Osteocyte (in vitro differentiated cells): ENCODE measurements at regions not wholly inside any gene's neighbourhood (a gene's known extent, or its start where the extent isn't known, plus 50 kb on each side); places are given as distances from the start of the nearest gene placed in this dataset.
A peak's percentile ranks its signal among the peaks of the same experiment; 100 is the strongest.

Experiments
- DNase-seq: peaks from one replicate; pipeline ENCODE4 v3.0.0; 2021; ENCODE audit warnings: mixed read lengths; ENCODE audit not compliant: unreplicated experiment; ENCODE audit errors: extremely low spot score
- H3K27ac Mint-ChIP-seq: one replicate; pipeline ENCODE4 v1.8.0; 2021; ENCODE audit warnings: mild to moderate bottlenecking, mixed read lengths; ENCODE audit not compliant: unreplicated experiment
- H3K27me3 Mint-ChIP-seq: one replicate; pipeline ENCODE4 v1.8.0; 2021; ENCODE audit warnings: mixed read lengths; ENCODE audit not compliant: unreplicated experiment
- H3K36me3 Mint-ChIP-seq: one replicate; pipeline ENCODE4 v1.8.0; 2021; ENCODE audit warnings: mixed read lengths; ENCODE audit not compliant: unreplicated experiment
- H3K4me1 Mint-ChIP-seq: one replicate; pipeline ENCODE4 v1.8.0; 2021; ENCODE audit warnings: mixed read lengths; ENCODE audit not compliant: unreplicated experiment
- H3K4me3 Mint-ChIP-seq: one replicate; pipeline ENCODE4 v1.8.0; 2021; ENCODE audit warnings: mild to moderate bottlenecking, moderate library complexity, mixed read lengths; ENCODE audit not compliant: unreplicated experiment
- H3K9me3 Mint-ChIP-seq: one replicate; pipeline ENCODE4 v1.8.0; 2021; ENCODE audit warnings: mixed read lengths; ENCODE audit not compliant: unreplicated experiment
- TF ChIP-seq, protein P1 (sequence below): fragments of 200-600 bp; sonication (generic); IDR thresholded peaks from 2 replicates; pipeline ENCODE4 v1.5.0; 2021; ENCODE audit warnings: antibody characterized with exemption, mild to moderate bottlenecking, moderate library complexity

DNA sequence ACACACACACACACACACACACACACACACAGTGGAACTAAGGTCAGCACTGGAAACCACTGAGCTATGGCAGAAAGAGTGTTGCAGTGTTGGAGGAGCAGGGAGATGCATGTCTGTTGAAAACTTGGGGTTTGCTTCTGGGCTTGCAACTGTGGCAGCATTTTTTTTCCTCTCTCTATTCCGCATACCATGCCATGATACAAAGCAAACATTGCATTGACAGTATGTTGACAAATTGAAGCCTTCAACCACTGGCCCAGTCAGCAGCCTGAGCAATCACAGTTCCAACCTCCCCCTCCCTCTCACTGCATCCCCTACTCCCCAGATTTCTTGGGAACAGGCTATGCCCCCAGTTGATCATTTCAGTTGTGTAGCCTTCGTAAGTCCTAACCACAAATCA lies 478.1 kb upstream of the WWC1 start:
- no peaks in the 10 kb centered on the region for H3K36me3 Mint-ChIP-seq
- no peaks in the 10 kb centered on the region for H3K9me3 Mint-ChIP-seq
- H3K4me3 Mint-ChIP-seq: no peak overlapping the region
- H3K27ac Mint-ChIP-seq: no peak overlapping the region
- TF ChIP-seq, protein P1, sequence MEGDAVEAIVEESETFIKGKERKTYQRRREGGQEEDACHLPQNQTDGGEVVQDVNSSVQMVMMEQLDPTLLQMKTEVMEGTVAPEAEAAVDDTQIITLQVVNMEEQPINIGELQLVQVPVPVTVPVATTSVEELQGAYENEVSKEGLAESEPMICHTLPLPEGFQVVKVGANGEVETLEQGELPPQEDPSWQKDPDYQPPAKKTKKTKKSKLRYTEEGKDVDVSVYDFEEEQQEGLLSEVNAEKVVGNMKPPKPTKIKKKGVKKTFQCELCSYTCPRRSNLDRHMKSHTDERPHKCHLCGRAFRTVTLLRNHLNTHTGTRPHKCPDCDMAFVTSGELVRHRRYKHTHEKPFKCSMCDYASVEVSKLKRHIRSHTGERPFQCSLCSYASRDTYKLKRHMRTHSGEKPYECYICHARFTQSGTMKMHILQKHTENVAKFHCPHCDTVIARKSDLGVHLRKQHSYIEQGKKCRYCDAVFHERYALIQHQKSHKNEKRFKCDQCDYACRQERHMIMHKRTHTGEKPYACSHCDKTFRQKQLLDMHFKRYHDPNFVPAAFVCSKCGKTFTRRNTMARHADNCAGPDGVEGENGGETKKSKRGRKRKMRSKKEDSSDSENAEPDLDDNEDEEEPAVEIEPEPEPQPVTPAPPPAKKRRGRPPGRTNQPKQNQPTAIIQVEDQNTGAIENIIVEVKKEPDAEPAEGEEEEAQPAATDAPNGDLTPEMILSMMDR: no peak
- H3K4me1 Mint-ChIP-seq: peaks cover 62% of the 10 kb centered on the region
- DNase-seq: no peak
- no peaks in the 10 kb centered on the region for H3K27me3 Mint-ChIP-seq

DNA sequence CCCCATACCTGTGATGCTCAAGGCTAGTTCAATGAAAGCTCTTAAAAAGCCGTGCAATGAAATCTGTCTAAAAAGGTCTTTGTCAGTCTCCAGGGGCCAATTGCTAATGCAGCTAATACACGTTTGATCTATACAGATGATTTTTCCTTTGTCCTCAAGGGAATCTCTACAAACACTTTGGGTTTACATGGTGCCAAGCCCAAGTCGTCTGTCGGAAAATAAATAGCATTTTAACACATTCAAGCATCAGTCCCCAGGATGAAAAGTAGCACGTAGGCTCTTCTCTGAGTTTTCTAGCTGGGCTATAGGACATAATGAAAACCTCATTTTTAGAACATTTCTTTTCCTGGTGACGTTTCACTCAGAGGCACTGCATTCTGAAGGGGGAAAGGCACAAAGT lies 477.4 kb upstream of the WWC1 start:
- Mint-ChIP-seq H3K27me3 (no peaks in the 10 kb centered on the region), H3K4me3 (no peak overlapping the region), H3K9me3 (no peaks in the 10 kb centered on the region), H3K27ac (no peak overlapping the region), H3K36me3 (no peaks in the 10 kb centered on the region), H3K4me1 (peaks cover 63% of the 10 kb centered on the region)
- TF ChIP-seq, protein P1: no peak
- no peak for DNase-seq

DNA sequence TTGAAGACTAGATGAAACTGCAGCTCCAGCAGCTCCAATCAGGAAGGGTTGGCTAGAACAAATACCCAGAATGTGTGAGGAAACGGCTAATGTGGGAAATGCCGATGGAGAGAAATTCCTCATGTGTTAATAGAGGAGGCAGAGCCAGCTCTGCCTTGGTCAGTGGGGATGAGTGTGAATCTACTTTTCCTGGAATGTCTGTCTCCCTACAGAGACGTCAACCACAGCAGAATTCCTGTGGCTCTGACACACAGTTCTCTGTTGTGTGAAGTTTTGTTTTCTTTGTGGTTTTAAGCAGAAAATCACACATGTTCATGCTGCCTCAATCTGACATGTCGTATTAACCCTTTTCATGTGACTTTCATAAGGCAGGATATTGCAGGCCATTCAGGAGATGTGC lies 476.6 kb upstream of the WWC1 start:
- TF ChIP-seq, protein P1: no peak
- H3K4me3 Mint-ChIP-seq: no peak overlapping the region
- no peak for DNase-seq
- no peaks in the 10 kb centered on the region for H3K36me3 Mint-ChIP-seq
- peaks cover 2% of the 10 kb centered on the region for H3K27me3 Mint-ChIP-seq
- peaks cover 67% of the 10 kb centered on the region for H3K4me1 Mint-ChIP-seq
- H3K9me3 Mint-ChIP-seq: no peaks in the 10 kb centered on the region
- peak overlapping the region; percentile 80 for H3K27ac Mint-ChIP-seq

DNA sequence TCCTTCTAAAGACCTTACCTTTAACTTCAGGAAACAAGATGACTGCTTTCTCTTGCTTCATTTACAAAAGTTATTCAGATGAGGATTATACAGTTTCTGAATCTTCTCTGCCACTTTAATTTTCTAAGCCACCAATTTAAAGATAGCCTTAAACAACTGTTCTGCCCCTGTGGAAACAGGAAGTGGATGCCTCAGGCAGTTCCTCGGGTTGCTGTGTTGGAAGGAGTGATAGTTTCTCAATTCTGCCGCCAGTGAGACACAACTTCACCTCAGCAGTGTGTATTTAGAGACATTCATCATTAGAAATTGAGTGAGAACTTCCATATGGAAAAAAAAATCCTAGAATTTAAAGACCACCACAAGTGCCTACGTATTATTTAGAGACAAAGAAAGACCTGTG lies 475.1 kb upstream of the WWC1 start:
- peaks cover 82% of the 10 kb centered on the region for H3K4me1 Mint-ChIP-seq
- H3K27ac Mint-ChIP-seq: peak overlapping the region; percentile 19
- peak overlapping the region; percentile 45 for H3K4me3 Mint-ChIP-seq
- DNase-seq: no peak
- no peaks in the 10 kb centered on the region for H3K9me3 Mint-ChIP-seq
- TF ChIP-seq, protein P1: no peak
- H3K27me3 Mint-ChIP-seq: peaks cover 4% of the 10 kb centered on the region
- no peaks in the 10 kb centered on the region for H3K36me3 Mint-ChIP-seq

DNA sequence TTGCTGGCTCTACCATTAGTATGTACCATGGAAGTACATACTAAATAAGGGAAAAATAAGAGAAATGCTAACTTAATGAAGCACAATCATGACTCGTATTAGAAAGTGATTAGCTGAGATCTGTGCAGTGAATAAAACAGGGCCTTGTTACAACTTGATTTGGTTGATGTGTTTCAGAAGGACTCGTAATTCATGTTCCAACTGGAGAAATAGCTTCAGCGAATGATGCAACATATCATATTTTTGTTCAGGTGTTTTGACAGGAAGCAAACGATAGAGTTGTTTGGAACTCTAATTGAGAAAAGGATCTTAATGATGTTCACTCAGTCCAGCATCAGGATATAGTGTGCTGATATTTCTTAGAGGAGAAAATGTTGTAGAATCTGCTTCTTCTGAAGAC lies 474.6 kb upstream of the WWC1 start:
- H3K27ac Mint-ChIP-seq: no peak overlapping the region
- DNase-seq: no peak
- H3K9me3 Mint-ChIP-seq: no peaks in the 10 kb centered on the region
- no peaks in the 10 kb centered on the region for H3K36me3 Mint-ChIP-seq
- H3K4me3 Mint-ChIP-seq: no peak overlapping the region
- H3K27me3 Mint-ChIP-seq: peaks cover 4% of the 10 kb centered on the region
- TF ChIP-seq, protein P1: no peak
- peaks cover 85% of the 10 kb centered on the region for H3K4me1 Mint-ChIP-seq
